HEK293 (cell line): ENCODE measurements at regions not wholly inside any gene's neighbourhood (a gene's known extent, or its start where the extent isn't known, plus 50 kb on each side); places are given as distances from the start of the nearest gene placed in this dataset.

Experiments
- ZNF335 ChIP-seq: fragments of 450-650 bp; formaldehyde crosslinking; conservative IDR thresholded peaks from 2 replicates; pipeline ENCODE4 v1.5.1; 2016; ENCODE audit warnings: missing biosample characterization, missing genetic modification characterization
- TF ChIP-seq, protein P1 (sequence below): fragments of 450-650 bp; formaldehyde crosslinking; IDR thresholded peaks from 2 replicates; pipeline ENCODE4 v1.5.1; 2016; ENCODE audit warnings: missing biosample characterization, missing genetic modification characterization

DNA sequence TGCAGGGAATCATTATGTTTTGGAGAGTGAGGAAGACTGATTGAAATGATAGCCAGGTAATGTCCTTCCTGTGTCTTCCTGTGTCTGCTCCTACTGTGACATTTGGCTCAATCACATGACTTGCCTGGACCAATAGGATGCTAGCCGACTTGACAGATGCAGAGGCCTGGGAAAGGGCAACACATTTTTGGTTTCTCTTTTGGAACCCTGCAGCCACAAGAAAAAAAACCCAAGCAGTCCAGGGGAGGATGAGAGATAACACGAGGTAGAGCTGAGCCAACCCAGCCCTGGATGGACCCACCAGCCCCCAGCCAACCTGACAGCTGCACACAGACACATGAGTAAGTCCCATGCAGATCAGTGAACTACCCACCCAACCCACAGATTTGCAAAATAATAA, 256.1 kb upstream of the SMARCA2 start:
- TF ChIP-seq, protein P1, sequence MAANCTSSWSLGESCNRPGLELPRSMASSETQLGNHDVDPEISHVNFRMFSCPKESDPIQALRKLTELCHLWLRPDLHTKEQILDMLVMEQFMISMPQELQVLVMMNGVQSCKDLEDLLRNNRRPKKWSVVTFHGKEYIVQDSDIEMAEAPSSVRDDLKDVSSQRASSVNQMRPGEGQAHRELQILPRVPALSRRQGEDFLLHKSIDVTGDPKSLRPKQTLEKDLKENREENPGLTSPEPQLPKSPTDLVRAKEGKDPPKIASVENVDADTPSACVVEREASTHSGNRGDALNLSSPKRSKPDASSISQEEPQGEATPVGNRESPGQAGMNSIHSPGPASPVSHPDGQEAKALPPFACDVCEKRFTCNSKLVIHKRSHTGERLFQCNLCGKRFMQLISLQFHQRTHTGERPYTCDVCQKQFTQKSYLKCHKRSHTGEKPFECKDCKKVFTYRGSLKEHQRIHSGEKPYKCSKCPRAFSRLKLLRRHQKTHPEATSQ: no peak
- no peak for TF ChIP-seq ZNF335
